HG03066 (cell line): ENCODE measurements at regions not wholly inside any gene's neighbourhood (a gene's known extent, or its start where the extent isn't known, plus 50 kb on each side); places are given as distances from the start of the nearest gene placed in this dataset.
"Not testable (repeated sequence)": the region's sequence is repeated elsewhere in the genome, so short reads cannot be mapped to it uniquely, and the experiment has no call there.

Experiments
- ATAC-seq: cut with Tn5 transposase; IDR thresholded peaks from one replicate; pipeline ENCODE4 v1.9.1; 2021; ENCODE audit warnings: low read depth; ENCODE audit not compliant: unreplicated experiment

- no peak for ATAC-seq
Measured at GRCh38 chr16:63497408-63497807, 1461.2 kb upstream of the CDH8 start.

GRCh38 chr16:63496282-63496681 is 1460.0 kb upstream of the CDH8 start:
- no peak for ATAC-seq

- no peak for ATAC-seq
Measured at GRCh38 chr16:63488955-63489354, 1452.7 kb upstream of the CDH8 start.

- no peak for ATAC-seq
Measured at GRCh38 chr16:63481060-63481459, 1444.8 kb upstream of the CDH8 start.

GRCh38 chr16:63473725-63474124 is 1437.5 kb upstream of the CDH8 start:
- no peak for ATAC-seq

GRCh38 chr16:63467513-63467912 is 1431.3 kb upstream of the CDH8 start:
- no peak for ATAC-seq

- ATAC-seq: no peak
Measured at GRCh38 chr16:63462316-63462715, 1426.1 kb upstream of the CDH8 start.

- ATAC-seq: no peak
Measured at GRCh38 chr16:63461248-63461841, 1425.1 kb upstream of the CDH8 start.

- ATAC-seq: no peak
Measured at GRCh38 chr16:63458846-63459245, 1422.6 kb upstream of the CDH8 start.

- no peak for ATAC-seq
Measured at GRCh38 chr16:63457869-63458268, 1421.6 kb upstream of the CDH8 start.

GRCh38 chr16:63453261-63453660 is 1417.0 kb upstream of the CDH8 start:
- no peak for ATAC-seq

- no peak for ATAC-seq
Measured at GRCh38 chr16:63447121-63447520, 1410.9 kb upstream of the CDH8 start.

GRCh38 chr16:63442246-63442645 is 1406.0 kb upstream of the CDH8 start:
- ATAC-seq: no peak

GRCh38 chr16:63426275-63426870 is 1390.1 kb upstream of the CDH8 start:
- ATAC-seq: no peak

- ATAC-seq: no peak
Measured at GRCh38 chr16:63422715-63423114, 1386.5 kb upstream of the CDH8 start.

- no peak for ATAC-seq
Measured at GRCh38 chr16:63416712-63417111, 1380.5 kb upstream of the CDH8 start.

GRCh38 chr16:63415014-63415413 is 1378.8 kb upstream of the CDH8 start:
- ATAC-seq: no peak

GRCh38 chr16:63410594-63410993 is 1374.4 kb upstream of the CDH8 start:
- ATAC-seq: no peak

- ATAC-seq: no peak
Measured at GRCh38 chr16:63403792-63404191, 1367.6 kb upstream of the CDH8 start.

GRCh38 chr16:63388277-63388676 is 1352.0 kb upstream of the CDH8 start:
- not testable (repeated sequence) for ATAC-seq

GRCh38 chr16:63385714-63386432 is 1349.6 kb upstream of the CDH8 start:
- ATAC-seq: no peak

GRCh38 chr16:63373744-63374143 is 1337.5 kb upstream of the CDH8 start:
- ATAC-seq: no peak
